Islet precursor cell (in vitro differentiated cells): ENCODE measurements at regions not wholly inside any gene's neighbourhood (a gene's known extent, or its start where the extent isn't known, plus 50 kb on each side); places are given as distances from the start of the nearest gene placed in this dataset.
"Not testable (repeated sequence)": the region's sequence is repeated elsewhere in the genome, so short reads cannot be mapped to it uniquely, and the experiment has no call there.

ENCODE experiments used
- DNase-seq: peaks from one replicate; pipeline ENCODE4 v3.0.0-alpha.2; 2018

DNA sequence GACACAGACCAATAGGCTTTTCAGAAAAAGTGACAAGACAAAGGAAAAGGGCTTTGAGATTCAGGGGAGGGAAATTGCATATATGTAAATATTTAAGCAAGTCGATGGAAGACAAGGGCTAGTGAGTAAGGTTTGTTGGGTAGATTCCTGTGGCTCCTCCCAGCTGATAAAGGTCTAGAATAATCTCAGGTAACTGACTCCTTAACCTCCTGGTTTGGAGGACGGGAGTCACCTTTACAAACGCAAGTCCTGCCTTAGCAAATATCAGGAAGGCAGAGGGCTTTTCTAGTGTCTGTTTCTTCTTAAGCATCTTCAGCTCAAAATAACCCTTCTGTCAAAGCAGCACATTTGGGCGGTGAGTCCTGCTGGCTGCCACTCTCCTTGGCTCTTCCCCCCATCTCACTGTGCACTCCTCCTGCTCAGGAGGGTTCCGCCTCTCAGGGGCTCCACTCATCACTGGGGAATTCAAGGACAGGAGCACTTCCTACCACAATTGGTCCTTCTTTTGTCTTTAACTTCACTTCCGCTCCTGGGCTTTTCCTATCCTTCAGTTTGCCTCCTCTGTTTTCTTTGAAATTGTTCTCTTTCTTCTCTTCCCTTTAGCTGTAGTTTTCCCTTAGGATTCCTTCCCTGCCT lies 496.3 kb upstream of the KLF6 start:
- peak; percentile 76 for DNase-seq

DNA sequence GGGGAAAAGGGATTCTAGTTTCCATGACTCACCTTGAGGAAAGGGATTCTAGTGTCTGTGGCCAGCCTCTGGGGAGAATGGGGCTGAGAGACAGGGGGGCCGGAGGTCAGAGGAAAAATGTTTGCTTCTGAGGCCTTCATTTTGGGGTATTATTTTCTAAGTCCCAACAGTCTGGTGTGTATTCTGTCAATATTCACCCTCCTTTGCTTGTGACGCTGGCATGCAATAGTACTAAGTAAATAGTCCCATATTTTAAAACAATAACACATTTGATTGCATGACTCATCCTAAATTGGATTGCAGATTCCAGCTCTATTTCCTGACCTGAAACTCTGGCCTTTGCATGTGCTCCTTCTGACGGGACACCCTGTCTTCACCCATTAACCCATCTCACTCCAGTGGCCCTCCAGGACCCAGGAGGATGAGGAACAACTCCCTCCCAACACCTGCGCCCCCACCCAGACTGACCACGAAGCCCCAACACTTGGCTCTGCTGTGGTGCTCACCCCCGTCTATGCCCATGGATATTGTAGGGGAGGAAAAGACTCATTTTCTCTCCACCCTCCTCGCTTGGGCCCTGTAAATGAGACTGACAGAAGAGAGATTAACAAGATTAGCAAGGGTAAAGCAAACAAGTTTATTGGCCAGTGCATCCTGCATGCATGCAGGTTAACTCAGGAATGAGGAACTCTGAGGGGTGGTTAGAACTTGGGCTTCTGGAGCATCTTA lies 495.6 kb upstream of the KLF6 start:
- no peak for DNase-seq

DNA sequence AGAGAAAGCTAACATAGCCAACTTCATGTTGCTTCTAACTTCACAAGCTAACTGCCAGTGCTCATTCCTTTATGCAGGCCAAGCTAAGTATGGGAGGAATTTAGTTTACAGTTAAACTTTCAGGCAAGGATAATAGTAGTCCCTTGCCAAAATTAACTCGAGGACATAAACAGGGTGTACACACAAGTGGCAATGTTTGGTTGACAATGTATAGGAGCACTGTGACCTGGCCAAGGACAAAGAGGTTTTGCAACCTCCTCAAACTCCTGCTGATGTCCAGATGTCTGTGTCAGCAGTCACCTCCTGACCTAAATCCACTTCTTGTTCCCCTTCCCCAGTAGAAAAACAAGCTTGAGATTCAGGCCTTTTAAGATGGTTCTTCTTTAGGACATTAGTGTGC lies 494.6 kb upstream of the KLF6 start:
- no peak for DNase-seq

DNA sequence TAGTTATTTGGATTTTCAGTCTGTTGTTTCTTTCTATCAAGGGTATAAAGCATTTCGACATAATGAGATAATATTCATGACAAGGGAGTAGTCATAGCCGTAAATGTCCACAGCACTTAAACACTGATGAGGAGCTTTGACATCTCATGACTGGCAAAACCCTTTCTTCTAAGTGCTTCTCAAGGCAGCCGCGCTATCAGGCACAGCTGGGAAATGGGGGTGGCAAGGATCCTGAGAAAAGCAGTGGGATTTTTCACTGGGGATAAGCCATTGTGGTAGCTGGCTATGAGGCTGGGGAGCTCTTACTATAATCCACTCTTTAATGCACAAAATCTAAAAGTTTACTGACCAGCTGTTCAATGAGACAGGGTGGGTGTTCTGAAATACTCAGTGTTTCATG lies 493.2 kb upstream of the KLF6 start:
- DNase-seq = no peak

DNA sequence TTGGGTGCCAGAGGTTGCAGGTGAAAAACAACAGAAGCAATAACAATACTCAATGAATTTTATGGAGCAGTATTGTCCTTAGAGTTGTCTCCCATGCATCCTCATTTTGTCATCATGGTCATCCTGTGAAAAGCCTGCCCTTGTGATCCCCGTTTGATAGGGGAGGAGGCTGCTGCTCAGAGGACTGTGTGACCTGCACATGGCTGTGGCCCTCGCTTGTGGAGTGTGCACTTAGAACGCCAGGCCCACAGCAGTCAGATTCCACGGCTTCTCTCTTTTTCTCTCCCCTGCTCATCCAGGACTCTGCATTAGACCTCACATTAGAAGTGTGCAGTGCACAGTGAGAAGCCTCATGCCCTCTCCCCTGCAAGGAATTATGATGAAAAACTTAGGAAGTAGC lies 491.1 kb upstream of the KLF6 start:
- no peak for DNase-seq

DNA sequence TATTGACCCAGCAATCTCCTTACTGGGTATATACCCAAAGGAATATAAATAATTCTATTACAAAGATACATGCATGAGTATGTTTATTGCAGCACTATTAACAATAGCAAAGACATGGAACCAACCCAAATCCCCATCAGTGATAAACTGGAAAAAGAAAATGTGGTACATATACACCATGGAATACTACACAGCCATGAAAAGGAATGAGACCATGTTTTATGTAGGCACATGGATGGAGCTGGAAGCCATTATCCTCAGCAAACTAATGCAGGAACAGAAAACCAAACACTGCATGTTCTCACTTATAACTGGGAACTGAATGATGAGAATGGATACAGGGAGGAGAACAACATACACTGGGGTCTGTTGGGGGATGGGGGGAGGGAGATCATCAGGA lies 489.7 kb upstream of the KLF6 start:
- DNase-seq = not testable (repeated sequence)

DNA sequence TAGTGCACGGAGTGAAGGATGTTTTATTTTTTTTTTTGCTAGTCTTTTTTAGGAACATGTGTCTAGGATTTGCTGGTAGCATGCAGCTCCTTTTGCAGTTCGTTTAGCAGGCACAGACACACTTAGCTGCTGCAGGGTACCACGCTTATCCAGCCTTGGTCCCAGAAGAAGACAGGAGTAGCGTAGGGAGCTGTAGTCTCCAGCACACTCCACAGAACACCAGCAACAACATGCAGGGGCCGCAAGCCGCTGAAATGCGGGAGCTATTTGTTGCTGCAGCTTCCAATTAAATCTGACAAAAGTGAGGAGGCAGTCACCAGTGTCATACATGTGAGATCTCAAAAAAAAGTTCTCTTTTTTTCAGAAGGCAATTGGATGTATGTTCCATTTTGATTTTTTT lies 486.2 kb upstream of the KLF6 start:
- no peak for DNase-seq

DNA sequence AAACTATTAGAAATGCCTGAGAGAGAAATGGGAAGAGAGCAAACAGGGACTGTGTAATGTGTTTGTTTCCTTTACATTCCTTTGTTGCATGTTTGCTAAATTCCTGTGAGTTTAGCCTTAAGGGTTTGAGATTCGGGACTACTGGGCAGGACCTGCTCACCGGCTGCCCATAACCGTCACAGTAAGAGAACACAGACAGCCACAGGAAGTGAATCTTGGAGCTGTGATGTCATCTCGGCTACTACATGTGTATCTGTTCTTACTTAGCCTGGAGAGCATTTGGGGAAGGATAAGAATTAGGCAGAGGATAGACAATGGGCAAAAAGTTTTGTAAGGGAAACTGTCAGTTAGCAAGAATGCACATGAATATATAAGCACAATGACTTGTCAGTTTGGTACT lies 485.1 kb upstream of the KLF6 start:
- DNase-seq = peak; percentile 90

DNA sequence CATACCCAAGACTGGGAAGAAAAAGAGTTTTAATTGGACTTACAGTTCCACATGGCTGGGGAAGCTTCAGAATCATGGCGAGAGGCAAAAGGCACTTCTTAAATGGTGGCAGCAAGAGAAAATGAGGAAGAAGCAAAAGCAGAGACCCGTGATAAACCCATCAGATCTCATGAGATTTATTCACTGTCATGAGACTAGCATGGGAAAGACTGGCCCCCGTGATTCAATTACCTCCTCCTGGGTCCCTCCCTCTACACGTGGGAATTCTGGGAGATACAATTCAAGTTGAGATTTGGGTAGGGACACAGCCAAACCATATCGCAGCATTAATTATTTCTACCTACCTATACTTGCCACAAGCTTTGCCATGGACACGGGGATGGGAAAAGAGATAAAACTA lies 483.5 kb upstream of the KLF6 start:
- not testable (repeated sequence) for DNase-seq

DNA sequence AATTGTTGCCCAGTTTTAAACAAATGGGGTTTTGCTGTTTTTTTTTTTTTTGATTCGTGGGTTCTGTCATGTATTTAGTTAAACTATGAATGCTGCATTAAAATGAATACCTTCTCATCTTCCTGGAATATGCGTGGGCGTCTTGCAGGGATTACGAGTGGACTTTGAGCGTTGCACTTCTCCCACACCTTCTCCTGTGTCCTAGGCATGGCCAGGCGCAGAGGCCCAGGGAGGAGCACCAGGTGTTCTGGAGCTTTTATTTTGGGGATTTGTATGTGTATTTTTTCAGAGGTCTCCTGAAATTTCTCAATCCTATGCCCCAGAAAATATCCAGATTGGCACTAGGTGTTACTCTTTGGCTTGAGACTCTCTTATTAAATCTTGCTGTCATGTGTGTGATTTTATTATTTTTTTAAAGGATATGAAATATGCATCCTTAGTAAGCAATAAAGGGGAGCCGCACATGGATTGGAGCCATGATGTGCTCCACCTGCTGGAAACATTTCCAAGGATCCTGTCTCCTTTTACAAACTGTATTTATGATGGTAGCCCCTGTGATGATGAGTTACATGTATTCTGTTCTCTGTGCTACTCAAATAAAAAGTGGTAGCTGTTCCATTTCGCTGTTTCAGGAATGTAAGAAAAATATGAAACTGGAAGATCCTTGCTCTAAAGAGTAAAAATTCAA lies 482.2 kb upstream of the KLF6 start:
- DNase-seq = no peak

DNA sequence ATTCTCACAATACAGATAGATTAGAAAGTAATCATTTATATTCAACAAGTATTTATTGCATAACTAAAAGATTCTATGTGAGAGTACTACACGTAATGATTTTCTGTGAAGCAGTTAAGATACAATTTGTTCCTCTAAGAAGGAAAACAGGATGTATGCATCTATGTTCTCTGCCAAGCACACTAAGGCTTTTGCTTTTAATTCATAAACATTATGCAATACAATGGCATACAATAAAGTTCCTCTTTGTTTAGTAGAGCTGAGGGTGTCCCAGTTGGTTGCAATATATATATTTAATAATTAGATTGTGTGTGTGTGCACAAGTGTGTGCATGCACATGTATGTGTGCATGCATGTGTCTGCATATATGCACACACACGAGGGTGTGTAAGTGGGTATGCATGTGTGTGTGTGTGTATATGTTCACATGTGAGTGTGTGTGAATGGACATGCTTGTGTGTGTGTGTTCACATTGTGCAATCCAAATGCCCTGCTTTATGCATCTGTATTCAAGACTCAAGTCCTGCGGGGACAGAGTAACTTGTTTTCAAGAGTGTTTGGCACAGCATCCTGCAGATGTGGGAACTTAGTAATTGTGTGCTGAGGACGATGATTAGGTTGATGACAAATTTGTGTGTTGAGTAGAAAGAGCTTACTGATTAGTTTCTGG lies 481.5 kb upstream of the KLF6 start:
- DNase-seq = no peak

DNA sequence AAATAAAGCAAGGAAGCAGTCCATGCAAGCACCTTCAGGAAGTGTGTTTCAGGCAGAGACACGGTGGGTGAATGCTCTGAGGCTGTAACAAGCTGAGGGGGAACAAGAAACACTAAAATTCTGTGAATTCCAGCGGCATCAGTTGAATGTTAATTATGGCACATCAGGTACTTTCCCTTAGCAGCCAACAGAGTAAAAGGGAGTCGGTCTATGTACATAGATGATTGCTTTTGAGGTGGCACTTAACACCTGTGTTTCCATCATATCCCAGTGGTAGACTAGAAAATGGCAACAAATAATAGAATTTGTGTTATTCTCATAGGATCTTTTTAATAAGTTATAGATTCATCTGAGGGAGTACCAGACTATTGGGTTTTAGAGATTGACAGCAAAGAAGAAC lies 481.0 kb upstream of the KLF6 start:
- no peak for DNase-seq

DNA sequence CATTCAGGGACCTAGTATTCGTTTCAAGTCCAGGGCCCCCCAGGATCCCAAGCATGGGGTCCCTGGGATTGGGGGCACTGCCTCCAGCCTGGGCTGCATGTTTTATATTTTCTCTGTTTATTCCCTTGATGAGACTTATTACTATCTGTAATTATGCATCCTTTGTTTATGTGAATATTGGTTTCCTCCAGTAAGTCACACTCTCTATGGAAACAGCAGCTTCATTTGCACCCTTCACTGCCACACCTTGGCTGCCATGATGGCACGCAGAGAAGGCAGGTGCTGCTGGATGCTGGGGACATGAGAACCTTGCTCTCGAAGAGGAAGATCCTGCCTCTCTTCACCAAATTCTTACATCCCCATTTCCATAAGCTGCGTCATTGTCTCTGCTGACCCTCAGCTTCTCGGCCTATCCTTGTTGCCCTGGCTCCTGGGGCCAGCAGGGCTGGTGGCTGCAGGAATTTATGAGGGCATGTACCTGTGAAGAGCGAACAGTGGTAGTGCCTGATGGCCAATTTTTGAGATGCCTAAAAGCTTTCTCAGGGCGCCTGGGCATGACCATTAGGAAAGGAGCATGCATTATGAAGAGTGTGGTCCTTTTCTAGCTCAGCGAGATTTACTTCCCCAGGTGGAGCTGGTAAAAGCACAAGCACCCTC lies 479.3 kb upstream of the KLF6 start:
- no peak for DNase-seq

DNA sequence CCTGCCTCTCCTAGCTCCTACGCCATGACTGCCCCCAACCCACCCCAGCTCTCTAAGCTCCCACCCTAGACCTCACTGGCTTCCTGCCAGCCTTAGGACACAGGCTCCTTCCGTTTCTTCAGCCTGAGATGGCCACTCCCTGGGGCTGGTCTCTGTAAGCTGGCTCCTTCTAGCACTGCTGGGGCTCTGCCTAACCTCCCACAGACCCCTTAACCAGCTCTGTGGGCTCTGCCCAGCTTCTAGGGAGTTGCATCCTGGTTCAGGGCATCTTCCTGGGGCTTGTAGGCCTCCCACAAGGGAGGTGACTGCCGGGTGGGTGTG lies 478.6 kb upstream of the KLF6 start:
- DNase-seq = no peak

DNA sequence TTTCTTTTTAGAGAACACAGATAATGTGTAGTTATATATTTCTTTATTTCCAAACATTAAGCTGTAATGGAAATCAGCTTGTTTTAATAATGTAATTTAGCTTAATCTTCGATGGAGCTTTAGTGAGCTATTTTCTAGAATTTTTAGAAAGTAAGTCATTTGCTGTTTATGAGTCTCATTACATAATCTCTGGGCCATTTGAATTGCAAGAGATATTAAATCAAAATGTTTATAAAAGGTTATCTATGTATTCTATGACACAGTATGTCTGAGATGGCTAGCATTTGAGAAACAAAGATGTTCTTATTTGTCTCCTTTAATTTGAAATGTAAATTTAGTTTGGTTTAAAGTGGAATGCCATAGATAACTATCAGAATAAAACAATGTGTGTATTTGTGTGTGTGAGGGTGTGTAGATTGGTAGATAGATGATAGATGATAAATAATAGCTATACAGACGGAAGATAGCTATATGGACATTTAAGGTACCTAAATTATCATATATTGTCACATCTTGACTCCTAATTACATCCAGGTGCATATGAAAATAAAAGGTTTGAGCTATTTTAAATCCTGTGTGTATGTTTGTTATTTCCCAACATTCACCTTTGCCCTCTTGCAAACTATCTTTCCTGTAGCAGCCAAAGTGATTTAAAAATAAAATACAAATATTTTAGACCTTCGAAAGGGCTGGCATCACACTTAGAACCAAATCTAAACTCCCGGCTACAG lies 478.0 kb upstream of the KLF6 start:
- DNase-seq = no peak

DNA sequence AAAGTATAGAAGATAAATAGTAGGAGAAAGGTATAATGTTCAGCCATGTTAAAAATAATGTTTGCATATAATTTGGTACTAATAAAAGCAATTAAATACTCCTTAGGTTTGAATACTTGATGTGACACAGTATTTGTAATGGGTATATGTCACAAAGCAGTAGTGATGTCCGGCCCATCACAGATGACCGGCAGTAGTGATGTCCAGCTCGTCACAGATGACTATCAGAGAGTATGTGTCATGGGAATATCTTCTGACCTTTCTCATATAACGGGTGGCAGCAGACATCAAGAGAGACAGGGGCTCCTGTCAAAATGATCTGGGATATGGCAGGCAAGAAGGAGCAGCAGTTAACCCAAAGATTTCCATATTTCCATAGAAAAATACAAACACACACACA lies 477.4 kb upstream of the KLF6 start:
- DNase-seq = no peak

DNA sequence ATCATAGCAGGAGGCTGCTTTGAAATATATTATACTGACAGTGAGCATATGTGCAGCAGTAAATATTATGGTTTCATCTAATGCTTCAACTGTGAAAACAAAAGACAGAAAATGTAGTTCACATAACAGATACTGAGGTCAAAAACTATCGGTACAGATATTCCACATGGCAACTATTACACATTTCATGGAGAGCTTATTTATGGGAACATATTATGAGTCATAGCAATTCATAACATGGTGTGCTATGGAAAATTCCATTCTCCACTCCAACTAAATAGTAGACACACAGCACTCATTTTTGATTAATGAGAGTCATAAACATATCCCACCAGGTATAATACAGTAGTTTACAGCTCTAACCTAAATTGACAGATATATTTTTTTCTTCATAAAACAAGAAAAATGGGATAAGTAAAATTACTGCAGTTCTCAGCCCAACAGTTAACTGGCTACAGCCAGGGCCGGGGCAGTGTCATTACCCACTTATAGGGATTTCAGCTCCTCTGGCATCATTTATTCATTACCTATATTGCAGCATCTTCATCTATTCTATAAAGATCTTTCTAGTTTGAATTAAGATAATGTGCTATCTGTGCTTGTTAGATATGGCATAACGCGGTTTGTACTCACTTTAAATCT lies 475.6 kb upstream of the KLF6 start:
- DNase-seq = no peak

DNA sequence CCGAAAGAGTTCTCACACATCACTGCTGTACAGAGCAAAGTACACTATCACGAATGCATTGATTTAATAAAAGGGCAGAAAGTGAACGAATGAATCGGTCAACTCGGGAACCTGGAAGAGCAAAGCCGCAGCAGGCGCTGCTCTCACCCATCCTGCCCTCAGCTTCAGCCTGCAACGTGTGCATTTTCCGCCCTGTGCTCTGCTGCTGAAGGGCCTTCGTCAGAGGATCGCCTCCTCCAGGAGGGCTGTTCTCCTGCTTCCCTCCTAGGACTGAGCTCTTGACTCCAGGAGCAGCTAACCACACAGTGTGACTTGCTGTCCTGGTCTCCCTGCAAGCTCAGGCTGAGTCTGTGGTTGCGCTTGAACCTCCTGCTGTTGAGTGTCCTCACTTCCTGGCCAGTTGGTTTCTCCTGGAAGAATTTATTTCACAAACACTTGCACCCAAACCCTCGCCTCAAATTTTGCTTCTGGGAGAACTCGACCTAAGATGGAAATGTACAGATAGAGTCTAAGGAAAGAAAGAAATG lies 473.0 kb upstream of the KLF6 start:
- no peak for DNase-seq

DNA sequence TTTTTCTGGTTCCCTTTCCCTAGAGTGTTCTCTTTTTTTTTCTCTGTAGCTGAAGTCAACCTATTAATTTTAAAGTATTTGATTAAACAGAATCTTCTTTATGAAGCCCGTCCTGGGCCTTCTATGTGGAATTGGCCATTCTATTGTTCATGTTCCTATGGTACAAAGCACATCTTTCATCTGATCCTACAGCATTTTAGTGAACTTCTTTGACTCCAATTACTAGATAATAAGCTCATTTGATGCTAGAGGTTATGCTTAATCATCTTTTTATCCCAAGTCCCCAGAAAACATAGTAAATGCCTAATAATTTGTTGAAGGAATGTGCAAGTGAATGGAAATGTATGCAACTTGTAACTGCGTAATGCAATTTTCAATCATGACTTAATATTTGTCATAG lies 472.0 kb upstream of the KLF6 start:
- DNase-seq = no peak

DNA sequence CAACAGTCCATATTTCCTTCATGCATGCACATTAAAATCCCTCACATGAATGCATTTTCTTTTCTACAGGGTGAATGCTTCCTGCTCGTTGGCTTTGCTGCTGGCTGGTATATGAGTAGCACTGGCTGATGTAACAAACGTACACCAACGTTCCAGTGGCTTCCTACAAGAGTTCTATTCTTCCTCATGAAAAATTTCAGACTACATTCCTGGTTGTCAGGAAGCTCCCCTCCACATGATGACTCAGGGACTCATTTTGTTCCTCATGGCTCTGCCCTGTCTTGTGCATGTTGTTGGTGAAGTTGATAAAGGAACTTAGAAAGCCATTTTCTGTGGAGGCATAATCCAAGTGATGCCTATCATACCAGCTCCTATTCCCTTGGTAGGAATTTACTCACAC lies 470.7 kb upstream of the KLF6 start:
- DNase-seq = no peak

DNA sequence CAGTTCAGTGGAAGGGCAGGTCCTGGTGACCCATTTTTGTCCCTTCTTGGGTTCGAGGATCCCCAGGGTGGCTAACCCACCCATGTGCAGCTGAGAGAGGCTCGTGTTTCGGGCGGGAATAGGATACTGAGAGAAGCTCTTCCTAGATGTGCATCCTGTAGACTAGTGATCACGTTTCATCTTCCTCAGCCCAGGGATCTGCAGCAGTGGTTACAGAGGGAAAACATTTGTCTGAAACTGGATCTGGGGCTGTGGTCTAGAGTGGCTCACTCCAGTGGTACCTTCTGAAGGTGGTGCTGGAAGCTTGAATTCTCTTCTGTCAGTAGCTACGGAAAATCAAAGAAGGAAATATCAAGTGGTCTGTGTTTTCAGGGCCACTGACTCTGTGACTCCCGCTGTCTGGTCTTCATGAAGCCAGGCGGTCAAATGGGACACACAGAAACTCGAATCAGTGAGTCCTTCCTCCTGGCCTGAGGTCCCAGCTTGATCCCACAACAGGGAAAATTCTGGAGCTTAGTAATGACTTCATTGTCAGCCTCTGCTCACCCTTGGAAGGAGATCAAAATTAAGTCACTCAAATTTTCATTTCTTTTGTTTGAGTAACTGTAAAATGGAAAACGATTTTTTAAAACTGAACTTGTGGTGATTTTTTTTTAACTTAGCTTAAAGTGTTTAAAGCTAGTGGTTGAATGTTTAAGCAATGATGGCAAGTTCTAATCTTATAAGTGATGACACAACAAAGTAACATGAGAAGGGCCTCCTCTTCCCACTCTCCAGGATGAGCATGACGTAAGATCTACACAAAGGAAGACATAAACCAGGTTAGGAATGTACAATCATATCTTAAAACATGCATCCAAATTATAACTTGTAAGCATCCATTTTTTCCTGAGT lies 469.3 kb upstream of the KLF6 start:
- no peak for DNase-seq
